H9 (cell line): ENCODE measurements at regions not wholly inside any gene's neighbourhood (a gene's known extent, or its start where the extent isn't known, plus 50 kb on each side); places are given as distances from the start of the nearest gene placed in this dataset.

Source experiments
- DNase-seq: peaks from one replicate; pipeline ENCODE4 v3.0.0-alpha.2; 2017
- H2AFZ ChIP-seq: one replicate; pipeline ENCODE4 v1.6.1; 2013; ENCODE audit warnings: mild to moderate bottlenecking, low read length, control low read depth, moderate library complexity
- H2AK5ac ChIP-seq: 2 replicates; pipeline ENCODE4 v1.6.1; 2013; ENCODE audit warnings: low read length, control low read depth, mixed read lengths; ENCODE audit not compliant: insufficient read length
- H2BK120ac ChIP-seq: one replicate; pipeline ENCODE4 v1.6.1; 2013; ENCODE audit warnings: low read depth, mild to moderate bottlenecking, low read length, control low read depth, inconsistent platforms; ENCODE audit not compliant: poor library complexity, severe bottlenecking
- H2BK12ac ChIP-seq: 2 replicates; pipeline ENCODE4 v1.6.1; 2013; ENCODE audit warnings: low read length, control low read depth, mixed read lengths, low read depth; ENCODE audit not compliant: insufficient read length
- H2BK15ac ChIP-seq: 2 replicates; pipeline ENCODE4 v1.6.1; 2013; ENCODE audit warnings: low read depth, low read length, control low read depth
- H2BK20ac ChIP-seq: one replicate; pipeline ENCODE4 v1.6.1; 2013; ENCODE audit warnings: low read depth, mild to moderate bottlenecking, low read length, control low read depth, inconsistent platforms; ENCODE audit not compliant: poor library complexity, severe bottlenecking
- H2BK5ac ChIP-seq: 2 replicates; pipeline ENCODE4 v1.6.1; 2013; ENCODE audit warnings: low read length, control low read depth, mixed read lengths; ENCODE audit not compliant: insufficient read length
- H3K14ac ChIP-seq: 2 replicates; pipeline ENCODE4 v1.6.1; 2013; ENCODE audit warnings: low read length, control low read depth; ENCODE audit not compliant: insufficient read depth
- H3K18ac ChIP-seq: 2 replicates; pipeline ENCODE4 v1.6.1; 2013; ENCODE audit warnings: low read depth, mild to moderate bottlenecking, mixed read lengths, low read length, control low read depth; ENCODE audit not compliant: insufficient read length
- H3K23ac ChIP-seq: 2 replicates; pipeline ENCODE4 v1.6.1; 2013; ENCODE audit warnings: low read length, control low read depth, mixed read lengths, low read depth; ENCODE audit not compliant: insufficient read length
- H3K23me2 ChIP-seq: 2 replicates; pipeline ENCODE4 v1.6.1; 2013; ENCODE audit warnings: low read depth, mild to moderate bottlenecking, mixed read lengths, low read length, control low read depth; ENCODE audit not compliant: insufficient read length, poor library complexity, severe bottlenecking
- H3K27ac ChIP-seq: 2 replicates; pipeline ENCODE4 v1.5.1; 2013; ENCODE audit warnings: low read length, control low read depth, mixed read lengths, low read depth; ENCODE audit not compliant: insufficient read length
- H3K27me3 ChIP-seq: 2 replicates; pipeline ENCODE4 v1.6.1; 2013; ENCODE audit warnings: low read length, control low read depth, inconsistent platforms; ENCODE audit not compliant: insufficient read depth
- H3K4ac ChIP-seq: 2 replicates; pipeline ENCODE4 v1.6.1; 2013; ENCODE audit warnings: low read depth, mild to moderate bottlenecking, control low read depth, inconsistent platforms, low read length, moderate library complexity
- H3K4me1 ChIP-seq: 2 replicates; pipeline ENCODE4 v1.6.1; 2013; ENCODE audit warnings: low read length, control low read depth, inconsistent platforms; ENCODE audit not compliant: insufficient read depth
- H3K4me2 ChIP-seq: 2 replicates; pipeline ENCODE4 v1.6.1; 2013; ENCODE audit warnings: low read length, control low read depth, mixed read lengths; ENCODE audit not compliant: insufficient read length, insufficient read depth
- H3K56ac ChIP-seq: 2 replicates; pipeline ENCODE4 v1.6.1; 2013; ENCODE audit warnings: low read depth, mild to moderate bottlenecking, mixed read lengths, low read length, control low read depth; ENCODE audit not compliant: insufficient read length
- H3K79me1 ChIP-seq: 2 replicates; pipeline ENCODE4 v1.6.1; 2013; ENCODE audit warnings: low read depth, mild to moderate bottlenecking, moderate library complexity, low read length, control low read depth, inconsistent platforms; ENCODE audit not compliant: insufficient read depth, poor library complexity, severe bottlenecking
- H3K79me2 ChIP-seq: 2 replicates; pipeline ENCODE4 v1.6.1; 2013; ENCODE audit warnings: low read length, control low read depth, inconsistent platforms; ENCODE audit not compliant: insufficient read depth
- H3K9ac ChIP-seq: 2 replicates; pipeline ENCODE4 v1.6.1; 2013; ENCODE audit warnings: low read length, control low read depth, mixed read lengths; ENCODE audit not compliant: insufficient read length; ENCODE audit errors: extremely low read depth
- H3K9me3 ChIP-seq: one replicate; pipeline ENCODE4 v1.6.1; 2013; ENCODE audit warnings: low read depth, low read length, inconsistent platforms; ENCODE audit not compliant: control insufficient read depth
- H3T11ph ChIP-seq: one replicate; pipeline ENCODE4 v1.6.1; 2013; ENCODE audit warnings: mild to moderate bottlenecking, low read length, control low read depth, inconsistent platforms
- H4K20me1 ChIP-seq: one replicate; pipeline ENCODE4 v1.6.1; 2013; ENCODE audit not compliant: control insufficient read depth, insufficient read length, insufficient read depth
- H4K5ac ChIP-seq: 2 replicates; pipeline ENCODE4 v1.6.1; 2013; ENCODE audit warnings: low read depth, mild to moderate bottlenecking, mixed read lengths, low read length, control low read depth; ENCODE audit not compliant: insufficient read length
- H4K8ac ChIP-seq: replicated peaks from 2 replicates; pipeline ENCODE4 v1.6.1; 2013; ENCODE audit warnings: low read length, control low read depth, mixed read lengths, low read depth; ENCODE audit not compliant: insufficient read length
- H4K91ac ChIP-seq: 2 replicates; pipeline ENCODE4 v1.6.1; 2013; ENCODE audit warnings: low read depth, mild to moderate bottlenecking, moderate library complexity, mixed read lengths, low read length, control low read depth; ENCODE audit not compliant: insufficient read length
- H3K27ac Mint-ChIP-seq, 3 experiments: 2 replicates in 2 of 3; 3 replicates in 1 of 3; pipeline ENCODE4 v1.8.0; 2020 to 2021; ENCODE audit warnings: mixed read lengths in 3 of 3, mild to moderate bottlenecking in 1 of 3, moderate library complexity in 1 of 3
- H3K27me3 Mint-ChIP-seq: 2 replicates; pipeline ENCODE4 v1.8.0; 2021; ENCODE audit warnings: low read depth, mild to moderate bottlenecking, moderate library complexity, mixed read lengths
- H3K36me3 Mint-ChIP-seq, 3 experiments: 2 replicates in 2 of 3; 3 replicates in 1 of 3; pipeline ENCODE4 v1.8.0; 2020 to 2021; ENCODE audit warnings: low read depth in 3 of 3, mixed read lengths in 3 of 3; ENCODE audit not compliant: insufficient read depth in 1 of 3
- H3K4me1 Mint-ChIP-seq, 2 experiments: 2 replicates each; pipeline ENCODE4 v1.8.0; 2020; ENCODE audit warnings: mixed read lengths in 2 of 2
- H3K4me3 Mint-ChIP-seq, 2 experiments: 2 replicates in 1 of 2; 3 replicates in 1 of 2; pipeline ENCODE4 v1.8.0; 2020 to 2021; ENCODE audit warnings: mild to moderate bottlenecking in 2 of 2, mixed read lengths in 2 of 2, moderate library complexity in 1 of 2
- H3K9me3 Mint-ChIP-seq, 2 experiments: 2 replicates in 1 of 2; 3 replicates in 1 of 2; pipeline ENCODE4 v1.8.0; 2020; ENCODE audit warnings: mild to moderate bottlenecking in 2 of 2, mixed read lengths in 2 of 2, moderate library complexity in 1 of 2
- WGBS: extraction: QIAGEN DNeasy Blood & Tissue Kit; methylation state at CpG from one replicate; pipeline ENCODE4 v1.1.7; 2013; ENCODE audit warnings: missing lambda C conversion rate, low lambda C conversion rate, mixed read lengths; ENCODE audit not compliant: insufficient read length; ENCODE audit errors: extremely low coverage; 5-methylcytosine and 5-hydroxymethylcytosine counted together
- TF ChIP-seq, protein P1 (sequence below): fragments of 200-600 bp; sonication (generic); conservative IDR thresholded peaks from 3 replicates; pipeline ENCODE4 v1.8.0; 2021; ENCODE audit warnings: antibody characterized with exemption, mild to moderate bottlenecking

- H3K27ac Mint-ChIP-seq = no peak overlapping the region
- Histone ChIP-seq H3K23me2 (no peaks in the 10 kb centered on the region), H3K23ac (no peak overlapping the region), H3K9ac (no peak overlapping the region), H3K4ac (no peak overlapping the region), H2BK20ac (no peak overlapping the region), H2AFZ (no peak overlapping the region), H3K79me2 (no peaks in the 10 kb centered on the region), H3T11ph (no peak overlapping the region), H3K27ac (no peak overlapping the region), H3K9me3 (no peaks in the 10 kb centered on the region), H3K4me1 (no peaks in the 10 kb centered on the region), H4K91ac (no peak overlapping the region), H2AK5ac (no peak overlapping the region), H3K18ac (no peak overlapping the region), H2BK15ac (no peak overlapping the region), H3K4me2 (no peak overlapping the region), H4K8ac (no peak overlapping the region), H3K56ac (no peak overlapping the region), H3K27me3 (no peaks in the 10 kb centered on the region), H2BK12ac (no peak overlapping the region), H2BK5ac (no peak overlapping the region), H3K79me1 (no peaks in the 10 kb centered on the region), H3K14ac (no peak overlapping the region), H4K5ac (no peak overlapping the region), H2BK120ac (no peak overlapping the region), H4K20me1 (no peaks in the 10 kb centered on the region)
- H3K4me3 Mint-ChIP-seq = no peak overlapping the region
- WGBS = no CpG with 5 or more reads among the region's 1 CpG
- DNase-seq = no peak
- peaks cover 0 to 2% of the 10 kb centered on the region in 2 experiments; a peak in 1 of 4 replicates for H3K4me1 Mint-ChIP-seq
- no peaks in the 10 kb centered on the region for H3K27me3 Mint-ChIP-seq
- no peaks in the 10 kb centered on the region; a peak in 1 of 7 replicates for H3K36me3 Mint-ChIP-seq
- TF ChIP-seq, protein P1, sequence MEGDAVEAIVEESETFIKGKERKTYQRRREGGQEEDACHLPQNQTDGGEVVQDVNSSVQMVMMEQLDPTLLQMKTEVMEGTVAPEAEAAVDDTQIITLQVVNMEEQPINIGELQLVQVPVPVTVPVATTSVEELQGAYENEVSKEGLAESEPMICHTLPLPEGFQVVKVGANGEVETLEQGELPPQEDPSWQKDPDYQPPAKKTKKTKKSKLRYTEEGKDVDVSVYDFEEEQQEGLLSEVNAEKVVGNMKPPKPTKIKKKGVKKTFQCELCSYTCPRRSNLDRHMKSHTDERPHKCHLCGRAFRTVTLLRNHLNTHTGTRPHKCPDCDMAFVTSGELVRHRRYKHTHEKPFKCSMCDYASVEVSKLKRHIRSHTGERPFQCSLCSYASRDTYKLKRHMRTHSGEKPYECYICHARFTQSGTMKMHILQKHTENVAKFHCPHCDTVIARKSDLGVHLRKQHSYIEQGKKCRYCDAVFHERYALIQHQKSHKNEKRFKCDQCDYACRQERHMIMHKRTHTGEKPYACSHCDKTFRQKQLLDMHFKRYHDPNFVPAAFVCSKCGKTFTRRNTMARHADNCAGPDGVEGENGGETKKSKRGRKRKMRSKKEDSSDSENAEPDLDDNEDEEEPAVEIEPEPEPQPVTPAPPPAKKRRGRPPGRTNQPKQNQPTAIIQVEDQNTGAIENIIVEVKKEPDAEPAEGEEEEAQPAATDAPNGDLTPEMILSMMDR = no peak
- peaks cover 0 to 2% of the 10 kb centered on the region in 2 experiments; a peak in 1 of 5 replicates for H3K9me3 Mint-ChIP-seq
Measured at GRCh38 chr14:27886256-27886655, 880.3 kb upstream of the FOXG1 start.
